Lower lobe of right lung (tissue), 2 donors: ENCODE measurements at regions not wholly inside any gene's neighbourhood (a gene's known extent, or its start where the extent isn't known, plus 50 kb on each side); places are given as distances from the start of the nearest gene placed in this dataset.
"Not testable (repeated sequence)": the region's sequence is repeated elsewhere in the genome, so short reads cannot be mapped to it uniquely, and the experiment has no call there.

Experiments used
- ATAC-seq, 2 donors: fragments of 200-7000 bp; cut with Tn5 transposase; one replicate each; pipeline ENCODE4 v1.9.1; 2020 to 2022; ENCODE audit warnings: mild to moderate bottlenecking in 2 of 2, moderate library complexity in 2 of 2
- DNase-seq: peaks from one replicate; pipeline ENCODE4 v3.0.0-alpha.2; 2020
- H3K27ac ChIP-seq: fragments of 200-600 bp; one replicate; pipeline ENCODE4 v1.8.0; 2022
- H3K27me3 ChIP-seq: fragments of 200-600 bp; one replicate; pipeline ENCODE4 v1.8.0; 2022; ENCODE audit warnings: low read depth
- H3K36me3 ChIP-seq: fragments of 200-600 bp; one replicate; pipeline ENCODE4 v1.8.0; 2022; ENCODE audit warnings: mild to moderate bottlenecking
- H3K4me1 ChIP-seq: fragments of 200-600 bp; one replicate; pipeline ENCODE4 v1.8.0; 2022
- H3K4me3 ChIP-seq: fragments of 200-600 bp; one replicate; pipeline ENCODE4 v1.8.0; 2022; ENCODE audit warnings: mild to moderate bottlenecking
- H3K9me3 ChIP-seq: fragments of 200-600 bp; one replicate; pipeline ENCODE4 v1.8.0; 2022
- CTCF ChIP-seq: fragments of 200-600 bp; IDR thresholded peaks from one replicate; pipeline ENCODE4 v1.8.0; 2022; ENCODE audit warnings: antibody characterized with exemption, mild to moderate bottlenecking
- intact Hi-C: fragments of 100-400 bp; cut with DNase I; formaldehyde crosslinking; loops from one replicate; pipeline ENCODE4 v1.11.0; 2022
- donor health status: DM: no; HTN: yes; CAD: no; lungs with severe emphysema.

GRCh38 chr11:115610908-115611307, 106.7 kb upstream of the CADM1 start:
- Histone ChIP-seq H3K27ac (no peak overlapping the region), H3K36me3 (no peaks in the 10 kb centered on the region), H3K9me3 (no peaks in the 10 kb centered on the region), H3K4me1 (no peaks in the 10 kb centered on the region), H3K27me3 (peaks cover 3% of the 10 kb centered on the region), H3K4me3 (no peak overlapping the region)
- TF ChIP-seq CTCF, result no peak
- intact Hi-C loops, result no loop called here
- ATAC-seq, result no peak
- no peak for DNase-seq

DNA sequence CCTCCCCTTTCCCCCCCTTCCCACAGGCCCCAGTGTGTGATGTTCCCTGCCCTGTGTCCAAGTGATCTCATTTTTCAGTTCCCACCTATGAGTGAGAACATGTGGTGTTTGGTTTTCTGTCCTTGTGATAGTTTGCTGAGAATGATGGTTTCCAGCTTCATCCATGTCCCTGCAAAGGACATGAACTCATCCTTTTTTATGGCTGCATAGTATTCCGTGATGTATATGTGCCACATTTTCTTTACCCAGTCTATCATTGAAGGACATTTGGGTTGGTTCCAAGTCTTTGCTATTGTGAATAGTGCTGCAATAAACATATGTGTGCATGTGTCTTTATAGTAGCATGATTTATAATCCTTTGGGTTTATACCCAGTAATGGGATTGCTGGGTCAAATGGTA, 106.0 kb upstream of the CADM1 start:
- H3K9me3 ChIP-seq, intact Hi-C loops, H3K27ac ChIP-seq, H3K36me3 ChIP-seq, H3K4me3 ChIP-seq, DNase-seq, H3K27me3 ChIP-seq, ATAC-seq, H3K4me1 ChIP-seq: not testable (repeated sequence)

DNA sequence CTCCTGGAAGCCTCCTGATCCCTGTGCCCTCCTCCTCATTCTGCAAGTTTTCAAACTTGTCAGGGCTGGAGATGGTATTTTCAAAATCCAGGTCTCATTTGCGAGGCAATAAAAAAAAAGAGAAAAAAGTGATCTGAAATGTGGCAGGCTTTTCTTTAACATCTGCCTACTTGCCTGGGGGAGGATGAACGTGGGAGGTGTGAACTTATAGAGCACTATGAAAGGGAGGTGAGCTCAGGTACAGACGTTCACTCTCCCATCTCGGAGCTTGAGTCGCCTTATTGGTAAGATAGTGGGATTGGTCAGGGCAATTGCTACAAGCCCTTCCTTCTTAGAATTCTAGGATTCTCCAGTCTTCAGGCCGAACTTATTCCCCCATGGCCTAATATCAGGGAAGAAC, 104.8 kb upstream of the CADM1 start:
- H3K4me3 ChIP-seq, result no peak overlapping the region
- intact Hi-C loops, result no loop called here
- H3K9me3 ChIP-seq, result no peaks in the 10 kb centered on the region
- H3K36me3 ChIP-seq, result no peaks in the 10 kb centered on the region
- H3K27me3 ChIP-seq, result peaks cover 3% of the 10 kb centered on the region
- DNase-seq (no peak), ATAC-seq (no peak)
- no peaks in the 10 kb centered on the region for H3K4me1 ChIP-seq
- no peak overlapping the region for H3K27ac ChIP-seq
- TF ChIP-seq CTCF, result no peak

DNA sequence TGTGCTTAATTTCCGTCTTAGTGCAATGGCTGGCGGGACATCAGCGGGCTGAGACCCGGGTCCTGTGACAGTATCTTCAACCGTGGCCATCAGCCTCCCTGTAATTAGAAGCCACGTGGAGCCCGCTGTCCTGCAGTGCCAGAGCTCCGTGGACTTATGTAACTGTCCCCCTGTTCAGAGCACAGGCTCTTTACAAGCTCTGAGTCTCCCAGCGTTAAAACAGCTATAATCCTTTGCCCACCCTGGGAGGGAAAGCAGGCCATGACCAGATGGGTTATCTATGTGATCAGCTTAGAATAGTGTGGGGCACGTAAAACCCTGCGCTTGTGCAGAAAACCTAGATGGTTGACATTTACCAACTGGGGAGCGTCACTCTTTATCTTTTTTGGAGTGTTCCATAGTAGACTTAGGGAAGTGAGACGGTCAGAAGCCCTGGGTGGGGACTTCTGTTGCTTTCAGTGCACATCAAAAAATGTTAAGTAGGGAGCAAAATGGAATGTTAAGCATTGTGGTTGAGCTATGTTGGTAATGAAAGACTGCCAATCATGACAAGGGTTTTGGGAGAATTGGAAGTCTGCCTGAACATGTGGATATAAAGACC, 103.5 kb upstream of the CADM1 start:
- no peak for TF ChIP-seq CTCF
- no peak for ATAC-seq
- peaks cover 3% of the 10 kb centered on the region for H3K27me3 ChIP-seq
- H3K36me3 ChIP-seq, result no peaks in the 10 kb centered on the region
- H3K27ac ChIP-seq, result no peak overlapping the region
- H3K4me1 ChIP-seq, result no peaks in the 10 kb centered on the region
- no peak overlapping the region for H3K4me3 ChIP-seq
- intact Hi-C loops, result no loop called here
- DNase-seq, result no peak
- no peaks in the 10 kb centered on the region for H3K9me3 ChIP-seq

DNA sequence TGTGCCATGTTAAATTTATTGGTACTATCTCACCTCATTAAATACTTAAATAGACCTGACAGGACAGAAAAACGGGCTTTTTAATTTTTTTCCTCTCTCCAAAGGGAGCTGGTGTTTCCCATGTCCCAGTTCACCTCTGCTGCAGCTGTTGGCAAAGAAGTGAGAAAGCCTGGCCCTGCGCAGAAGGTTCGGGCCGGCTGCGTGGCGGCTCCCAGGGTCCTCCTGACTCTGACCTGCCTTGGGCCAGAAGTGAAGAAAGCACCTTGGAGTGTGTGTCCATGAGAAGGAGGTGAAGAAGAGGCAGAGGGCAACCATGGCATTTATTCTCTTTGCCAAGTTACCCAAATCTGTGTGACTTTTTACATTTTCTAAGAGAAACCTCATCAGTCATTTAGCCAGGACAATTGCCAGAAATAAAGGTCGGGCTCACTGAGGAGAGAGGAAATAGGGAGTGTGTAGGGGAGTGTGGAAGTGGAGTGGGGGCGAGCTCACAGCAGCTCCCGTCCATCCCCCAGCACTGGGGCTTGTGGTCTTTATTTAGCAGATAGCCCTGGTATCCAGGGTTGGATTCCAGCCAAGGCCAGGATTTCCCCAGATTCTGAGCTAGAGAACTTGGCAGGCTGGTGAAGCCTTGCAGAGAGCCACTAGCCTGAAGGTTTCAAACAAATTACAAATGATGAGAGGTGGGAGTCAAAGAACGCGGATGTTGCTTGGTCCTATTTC, 102.4 kb upstream of the CADM1 start:
- Histone ChIP-seq H3K4me3 (no peak overlapping the region), H3K4me1 (no peaks in the 10 kb centered on the region), H3K9me3 (no peaks in the 10 kb centered on the region), H3K27me3 (peaks cover 3% of the 10 kb centered on the region), H3K27ac (no peak overlapping the region), H3K36me3 (no peaks in the 10 kb centered on the region)
- ATAC-seq (no peak), DNase-seq (no peak)
- intact Hi-C loops, result no loop called here
- no peak for TF ChIP-seq CTCF

- TF ChIP-seq CTCF, result no peak
- Histone ChIP-seq H3K36me3 (no peaks in the 10 kb centered on the region), H3K4me3 (no peak overlapping the region), H3K9me3 (no peaks in the 10 kb centered on the region), H3K27ac (no peak overlapping the region), H3K27me3 (peaks cover 3% of the 10 kb centered on the region), H3K4me1 (no peaks in the 10 kb centered on the region)
- ATAC-seq, result no peak
- intact Hi-C loops, result no loop called here
- no peak for DNase-seq
These were observed 101.8 kb upstream of the CADM1 start for GRCh38 chr11:115605871-115606497.

GRCh38 chr11:115605397-115605796, 101.2 kb upstream of the CADM1 start:
- H3K27me3 ChIP-seq, H3K4me3 ChIP-seq, H3K4me1 ChIP-seq, H3K36me3 ChIP-seq, H3K9me3 ChIP-seq, H3K27ac ChIP-seq, ATAC-seq, DNase-seq, intact Hi-C loops: not testable (repeated sequence)
